ENCODE measurements at regions not wholly inside any gene's neighbourhood (a gene's known extent, or its start where the extent isn't known, plus 50 kb on each side); places are given as distances from the start of the nearest gene placed in this dataset.
"Not testable (repeated sequence)": the region's sequence is repeated elsewhere in the genome, so short reads cannot be mapped to it uniquely, and the experiment has no call there.

GRCh38 chr4:104662269-104662668 is 167.6 kb upstream of the CXXC4 start:
- not testable (repeated sequence) for DNase-seq (ENCODE audit: low read depth in 4 of 4, low spot score in 1 of 4)

DNA sequence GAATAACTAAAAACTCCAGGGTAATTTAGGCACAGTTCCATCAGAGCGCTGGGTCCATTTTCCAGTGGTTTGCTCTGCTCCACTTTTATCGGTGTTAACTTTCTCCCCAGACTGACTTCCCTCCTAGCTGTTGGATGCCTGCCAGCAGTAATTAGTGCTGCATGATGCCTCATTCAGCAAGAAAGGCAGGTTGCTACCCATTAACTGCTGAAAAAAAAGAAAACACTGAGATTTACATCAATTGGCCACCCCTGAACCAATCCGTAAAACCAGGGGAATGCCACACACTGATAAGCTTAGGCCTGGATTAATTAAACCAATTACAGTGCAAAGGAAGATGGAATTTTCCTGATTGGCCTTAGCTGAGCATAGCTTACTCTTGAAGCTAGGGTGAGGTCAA is 182.4 kb upstream of the CXXC4 start:
- DNase-seq (ENCODE audit: low read depth in 4 of 4, low spot score in 1 of 4): no peak

GRCh38 chr4:104682311-104682710 is 187.6 kb upstream of the CXXC4 start:
- DNase-seq (ENCODE audit: low read depth in 4 of 4, low spot score in 1 of 4): no peak

- DNase-seq (ENCODE audit: low read depth in 4 of 4, low spot score in 1 of 4): no peak
These were observed 199.0 kb upstream of the CXXC4 start for GRCh38 chr4:104693601-104694201.

DNA sequence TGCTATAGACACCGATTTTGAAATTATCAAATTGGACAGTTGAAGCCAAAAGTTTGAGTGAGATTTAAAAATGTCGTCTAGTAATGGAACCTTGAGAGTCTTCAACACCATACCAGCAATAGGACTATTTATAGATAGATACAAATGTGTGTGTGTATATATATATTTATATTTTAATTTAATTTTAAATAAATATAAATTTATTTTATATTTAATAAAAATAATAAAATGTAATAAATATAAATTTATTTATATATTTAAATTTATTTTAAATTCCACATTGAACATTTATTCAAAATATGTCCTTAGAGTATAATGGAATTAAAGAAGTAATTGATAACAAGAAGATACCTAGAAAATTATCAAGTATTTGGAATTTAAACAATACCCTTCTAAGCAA is 221.9 kb upstream of the CXXC4 start:
- no peak for DNase-seq (ENCODE audit: low read depth in 4 of 4, low spot score in 1 of 4)

GRCh38 chr4:104719539-104720230 is 225.0 kb upstream of the CXXC4 start:
- DNase-seq (ENCODE audit: low read depth in 4 of 4, low spot score in 1 of 4): no peak

- DNase-seq (ENCODE audit: low read depth in 4 of 4, low spot score in 1 of 4): no peak
These were observed 227.8 kb upstream of the CXXC4 start for GRCh38 chr4:104722467-104722866.

- DNase-seq (ENCODE audit: low read depth in 4 of 4, low spot score in 1 of 4): no peak
These were observed 231.3 kb upstream of the CXXC4 start for GRCh38 chr4:104726002-104726401.

DNA sequence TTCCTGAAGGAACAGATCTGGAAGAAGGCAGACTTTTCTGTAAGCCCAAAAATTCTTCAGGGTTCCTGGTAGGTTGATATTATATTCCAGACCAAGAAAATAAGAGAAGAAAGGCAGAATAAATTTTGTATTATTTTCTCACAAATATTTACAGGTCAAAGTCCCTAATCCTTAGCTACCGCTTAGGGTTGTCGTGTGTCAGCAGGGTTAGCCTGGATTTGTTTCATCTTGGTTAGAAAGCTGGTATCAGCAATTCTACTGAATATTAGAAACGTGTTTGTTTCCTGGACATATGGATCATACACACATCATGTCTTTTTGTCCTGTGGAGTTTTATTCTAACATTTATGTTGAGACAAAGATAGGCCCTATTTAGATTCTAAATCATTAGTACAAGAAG is 232.9 kb upstream of the CXXC4 start:
- DNase-seq (ENCODE audit: low read depth in 4 of 4, low spot score in 1 of 4): no peak

GRCh38 chr4:104728380-104729122 is 233.9 kb upstream of the CXXC4 start:
- DNase-seq (ENCODE audit: low read depth in 4 of 4, low spot score in 1 of 4): no peak

DNA sequence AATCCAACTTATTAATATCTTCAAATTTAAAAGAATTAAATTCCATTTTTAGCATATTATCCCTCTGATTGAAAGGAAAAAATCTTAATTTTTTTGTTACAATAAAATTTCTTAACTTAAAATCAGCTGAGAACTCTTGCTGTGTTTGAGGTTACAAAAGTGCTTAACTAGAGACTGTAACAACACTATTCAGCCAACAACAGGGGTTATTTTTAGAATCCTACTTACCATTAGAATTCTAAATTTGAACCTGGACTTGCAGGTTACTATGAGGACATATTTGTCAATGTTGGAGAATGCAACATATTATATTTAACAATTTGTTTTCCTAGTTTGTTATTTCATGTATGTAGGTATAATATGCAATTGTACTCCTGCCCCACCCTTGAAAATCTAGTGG is 238.1 kb upstream of the CXXC4 start:
- DNase-seq (ENCODE audit: low read depth in 4 of 4, low spot score in 1 of 4): no peak

- DNase-seq (ENCODE audit: low read depth in 4 of 4, low spot score in 1 of 4): no peak
These were observed 240.5 kb upstream of the CXXC4 start for GRCh38 chr4:104735174-104735573.

DNA sequence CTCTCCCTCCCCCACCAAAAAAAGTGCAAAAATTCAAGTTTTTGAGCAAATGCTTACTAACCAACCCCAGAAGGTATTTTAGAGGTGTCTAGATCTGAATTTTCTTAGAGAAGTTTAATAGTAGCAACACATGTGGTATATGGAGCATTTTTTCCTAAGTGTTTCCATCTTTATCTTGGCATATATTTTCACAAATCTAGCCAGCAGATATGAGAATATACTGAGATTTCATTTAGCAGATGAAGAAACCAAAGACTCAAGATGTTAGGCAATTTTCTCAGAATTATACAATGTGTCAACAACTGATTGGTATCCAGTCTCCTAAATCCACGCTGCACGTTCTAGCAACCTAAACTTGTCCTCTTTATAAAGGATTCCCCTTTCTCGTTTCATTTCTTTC is 245.5 kb upstream of the CXXC4 start:
- DNase-seq (ENCODE audit: low read depth in 4 of 4, low spot score in 1 of 4): no peak

- no peak for DNase-seq (ENCODE audit: low read depth in 4 of 4, low spot score in 1 of 4)
These were observed 248.5 kb upstream of the CXXC4 start for GRCh38 chr4:104743215-104743653.

DNA sequence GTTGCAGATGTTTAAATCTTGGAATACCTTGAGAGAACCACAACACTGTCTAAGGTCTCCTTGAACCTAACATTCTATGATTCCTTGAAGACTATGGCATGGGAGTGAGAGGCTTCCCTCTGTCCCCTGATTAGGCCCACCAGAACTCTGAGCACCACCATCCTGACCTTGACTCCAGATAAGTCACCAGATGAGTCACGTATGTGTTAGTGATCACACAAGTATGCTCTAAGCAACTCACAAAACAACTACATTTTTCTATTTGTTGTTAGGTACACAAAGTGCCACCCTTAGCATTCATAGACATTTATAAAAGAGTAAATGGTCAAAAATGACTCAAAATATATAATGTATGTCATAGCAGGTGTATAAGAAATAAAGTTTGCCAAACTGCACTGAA is 252.9 kb upstream of the CXXC4 start:
- DNase-seq (ENCODE audit: low read depth in 4 of 4, low spot score in 1 of 4): no peak

- DNase-seq (ENCODE audit: low read depth in 4 of 4, low spot score in 1 of 4): no peak
These were observed 254.4 kb upstream of the CXXC4 start for GRCh38 chr4:104749062-104749461.

DNA sequence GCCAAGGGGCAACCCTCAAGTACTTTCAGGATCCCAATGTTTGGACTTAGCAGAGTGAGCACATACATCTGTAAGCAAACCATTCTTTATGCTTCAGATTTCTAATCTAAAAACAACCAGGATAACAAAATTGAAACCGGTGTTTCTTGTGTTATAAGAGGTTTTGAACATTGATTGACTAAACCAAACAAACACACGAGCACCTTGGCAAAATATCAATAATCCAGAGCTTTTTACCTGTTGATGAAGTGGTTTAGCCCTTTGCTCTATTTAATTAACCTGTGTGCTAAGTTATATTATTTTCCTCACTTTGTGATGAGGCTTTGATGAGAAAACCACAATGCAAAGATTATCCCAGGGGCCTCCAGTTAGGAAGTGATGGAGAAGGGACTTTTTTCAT is 255.3 kb upstream of the CXXC4 start:
- DNase-seq (ENCODE audit: low read depth in 4 of 4, low spot score in 1 of 4): no peak

DNA sequence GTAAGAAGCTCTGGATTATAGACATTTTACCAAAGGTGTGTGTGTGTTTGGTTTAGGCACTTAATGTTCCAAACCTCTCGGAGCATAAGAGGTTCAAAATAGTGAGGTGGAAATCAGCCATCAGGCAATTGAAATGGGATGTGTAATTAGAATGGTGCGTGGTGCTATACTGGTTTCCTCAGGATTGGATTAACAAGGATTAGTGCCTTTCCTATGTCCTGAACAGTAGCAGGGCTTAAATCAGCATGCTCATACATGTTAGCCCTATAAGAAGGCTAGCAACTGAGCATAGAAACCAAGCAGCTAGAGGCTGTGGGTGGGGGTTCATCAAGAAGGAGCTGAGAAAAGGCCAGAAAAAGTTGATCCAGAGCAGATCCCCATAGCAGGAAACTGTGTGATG is 256.8 kb upstream of the CXXC4 start:
- no peak for DNase-seq (ENCODE audit: low read depth in 4 of 4, low spot score in 1 of 4)

DNA sequence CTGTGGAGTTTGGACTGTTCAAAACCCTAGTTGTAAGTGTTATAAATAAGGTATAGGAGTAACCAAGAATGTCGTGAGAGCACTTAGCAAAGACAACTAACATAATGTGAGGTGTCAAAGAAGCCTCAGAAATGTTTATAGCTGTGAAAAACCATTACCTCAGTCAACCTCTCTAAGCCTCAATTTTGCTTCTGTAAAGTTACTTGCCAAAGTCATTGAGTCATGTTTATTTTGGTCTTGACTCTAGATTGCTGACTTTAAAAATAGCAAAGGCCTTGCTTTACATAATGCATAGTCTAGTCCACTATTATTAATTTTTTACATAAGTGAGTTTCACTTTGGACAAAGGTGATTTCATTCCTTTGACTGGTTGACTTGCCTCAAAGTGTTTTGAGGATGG is 257.6 kb upstream of the CXXC4 start:
- no peak for DNase-seq (ENCODE audit: low read depth in 4 of 4, low spot score in 1 of 4)

- DNase-seq (ENCODE audit: low read depth in 4 of 4, low spot score in 1 of 4): no peak
These were observed 262.1 kb upstream of the CXXC4 start for GRCh38 chr4:104756837-104757236.

DNA sequence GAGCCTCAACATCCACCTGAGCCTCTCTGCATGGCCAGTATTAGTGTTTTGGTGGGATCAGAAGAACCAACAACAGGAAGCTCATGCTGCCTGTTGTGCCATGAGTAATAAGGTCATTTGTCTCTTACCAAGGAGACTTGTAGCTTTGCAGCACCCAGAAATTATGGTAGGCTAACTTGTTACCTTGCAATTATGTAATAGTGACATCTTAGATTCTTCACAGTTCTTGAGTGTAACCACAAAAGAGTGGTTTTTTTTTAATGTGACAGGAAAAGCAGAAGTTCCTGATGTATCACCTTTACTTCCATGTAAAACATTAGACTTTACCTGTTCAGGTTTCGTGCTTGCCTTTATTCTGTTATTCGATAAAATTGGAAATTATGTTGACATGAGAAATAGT is 263.9 kb upstream of the CXXC4 start:
- DNase-seq (ENCODE audit: low read depth in 4 of 4, low spot score in 1 of 4): no peak

DNA sequence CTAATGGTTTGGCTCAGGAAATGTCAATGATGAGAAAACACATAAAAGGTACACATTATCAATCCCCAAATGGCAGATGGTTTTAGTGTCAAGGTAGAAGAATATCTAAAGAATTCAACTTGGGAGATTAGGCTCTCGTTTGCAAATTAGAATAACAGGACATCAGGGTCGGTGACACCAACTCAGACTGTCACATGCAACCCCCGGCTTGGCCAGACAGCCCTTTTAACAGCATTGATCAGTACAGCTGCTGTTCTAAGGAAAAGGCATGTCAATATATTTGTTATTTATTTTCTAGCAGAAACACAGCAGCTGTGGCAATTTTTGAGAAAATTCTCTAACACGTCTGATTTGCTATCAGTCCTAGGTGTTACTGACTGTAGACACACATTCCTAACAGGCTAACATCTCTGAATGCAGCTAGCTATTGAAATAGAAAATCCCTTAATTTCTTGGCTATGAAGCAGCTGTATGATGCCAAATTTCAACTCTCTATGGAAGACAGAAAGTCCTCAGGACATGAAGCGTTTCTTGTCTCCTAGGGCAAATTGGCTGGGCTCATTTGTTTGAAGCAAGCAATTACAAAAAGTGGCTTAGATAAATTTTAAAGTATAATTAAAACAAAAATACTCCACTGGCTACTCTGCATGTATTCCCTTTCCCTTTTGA is 269.0 kb upstream of the CXXC4 start:
- no peak for DNase-seq (ENCODE audit: low read depth in 4 of 4, low spot score in 1 of 4)
